Natural killer cell (primary cell): ENCODE measurements at regions not wholly inside any gene's neighbourhood (a gene's known extent, or its start where the extent isn't known, plus 50 kb on each side); places are given as distances from the start of the nearest gene placed in this dataset.

Experiments
- ATAC-seq, 3 donors: fragments of 150-1000 bp in 2 of 3; fragments of 200-7000 bp in 1 of 3; cut with Tn5 transposase; 1 replicate in 1 of 3; 2 replicates in 2 of 3; pipeline ENCODE4 v1.10.0; 2021; ENCODE audit warnings: mild to moderate bottlenecking in 2 of 3, moderate library complexity in 2 of 3
- DNase-seq, 2 donors: peaks; one replicate each; pipeline versions ENCODE4 v3.0.0 to v3.0.0-alpha.2; 2013 to 2021; ENCODE audit warnings: mixed read lengths in 1 of 2
- H3K27ac ChIP-seq: one replicate; pipeline ENCODE4 v1.5.1; 2013; ENCODE audit warnings: mild to moderate bottlenecking, low read length
- H3K27me3 ChIP-seq: one replicate; pipeline ENCODE4 v1.6.1; 2013; ENCODE audit warnings: low read length; ENCODE audit not compliant: control insufficient read depth, insufficient read depth
- H3K36me3 ChIP-seq: one replicate; pipeline ENCODE4 v1.6.1; 2013; ENCODE audit warnings: low read length; ENCODE audit not compliant: control insufficient read depth, insufficient read depth
- H3K4me1 ChIP-seq: one replicate; pipeline ENCODE4 v1.6.1; 2013; ENCODE audit warnings: low read length; ENCODE audit not compliant: control insufficient read depth, insufficient read depth
- H3K4me3 ChIP-seq: one replicate; pipeline ENCODE4 v1.5.1; 2013; ENCODE audit warnings: low read length
- H3K9me3 ChIP-seq: one replicate; pipeline ENCODE4 v1.6.1; 2013; ENCODE audit warnings: low read length; ENCODE audit not compliant: control insufficient read depth, insufficient read depth
- H3K27ac Mint-ChIP-seq, 2 donors: one replicate each; pipeline ENCODE4 v1.8.0; 2022; ENCODE audit warnings: mild to moderate bottlenecking in 2 of 2, mixed read lengths in 2 of 2, moderate library complexity in 1 of 2
- H3K27me3 Mint-ChIP-seq, 2 donors: one replicate each; pipeline ENCODE4 v1.8.0; 2022; ENCODE audit warnings: low read depth in 2 of 2, mixed read lengths in 2 of 2
- H3K36me3 Mint-ChIP-seq: one replicate; pipeline ENCODE4 v1.8.0; 2022; ENCODE audit warnings: mixed read lengths
- H3K4me1 Mint-ChIP-seq, 2 donors: one replicate each; pipeline ENCODE4 v1.8.0; 2022; ENCODE audit warnings: mixed read lengths in 2 of 2
- H3K4me3 Mint-ChIP-seq: one replicate; pipeline ENCODE4 v1.8.0; 2022; ENCODE audit warnings: mild to moderate bottlenecking, moderate library complexity, mixed read lengths
- H3K9me3 Mint-ChIP-seq, 2 donors: one replicate each; pipeline ENCODE4 v1.8.0; 2022; ENCODE audit warnings: mixed read lengths in 2 of 2
- CTCF ChIP-seq: fragments of 200-600 bp; IDR thresholded peaks from one replicate; pipeline ENCODE4 v1.8.0; 2022; ENCODE audit warnings: antibody characterized with exemption
- WGBS: methylation state at CpG from one replicate; pipeline ENCODE4 v1.1.7; 2013; ENCODE audit warnings: missing lambda C conversion rate; ENCODE audit not compliant: insufficient coverage; 5-methylcytosine and 5-hydroxymethylcytosine counted together
- intact Hi-C: fragments of 100-400 bp; cut with micrococcal nuclease; formaldehyde crosslinking; loops from one replicate; pipeline ENCODE4 v1.14.2; 2022

GRCh38 chr4:36574816-36575215 is 293.4 kb downstream of the DTHD1 start:
- Histone ChIP-seq H3K27ac (no peak overlapping the region), H3K9me3 (no peaks in the 10 kb centered on the region), H3K36me3 (no peaks in the 10 kb centered on the region), H3K4me3 (no peak overlapping the region), H3K4me1 (no peaks in the 10 kb centered on the region), H3K27me3 (no peaks in the 10 kb centered on the region)
- no peak overlapping the region for H3K27ac Mint-ChIP-seq
- H3K27me3 Mint-ChIP-seq, result no peaks in the 10 kb centered on the region
- no peak overlapping the region for H3K4me3 Mint-ChIP-seq
- ATAC-seq, result no peak
- H3K36me3 Mint-ChIP-seq, result no peaks in the 10 kb centered on the region
- TF ChIP-seq CTCF, result no peak
- DNase-seq, result no peak
- H3K9me3 Mint-ChIP-seq, result peaks cover 12 to 15% of the 10 kb centered on the region in 2 donors
- intact Hi-C loops, result no loop called here
- H3K4me1 Mint-ChIP-seq, result no peaks in the 10 kb centered on the region
- 100% methylated on average over 1 of the region's 1 CpG for WGBS

- no peaks in the 10 kb centered on the region for H3K27me3 ChIP-seq
- no peaks in the 10 kb centered on the region for H3K4me1 Mint-ChIP-seq
- H3K27me3 Mint-ChIP-seq, result no peaks in the 10 kb centered on the region
- intact Hi-C loops, result no loop called here
- H3K4me3 ChIP-seq, result no peak overlapping the region
- H3K27ac Mint-ChIP-seq, result no peak overlapping the region
- 79% methylated on average over 2 of the region's 2 CpGs for WGBS
- DNase-seq, result no peak
- H3K27ac ChIP-seq, result no peak overlapping the region
- H3K36me3 ChIP-seq, result no peaks in the 10 kb centered on the region
- H3K4me3 Mint-ChIP-seq, result no peak overlapping the region
- TF ChIP-seq CTCF, result no peak
- no peaks in the 10 kb centered on the region for H3K9me3 ChIP-seq
- H3K4me1 ChIP-seq, result no peaks in the 10 kb centered on the region
- no peaks in the 10 kb centered on the region for H3K36me3 Mint-ChIP-seq
- H3K9me3 Mint-ChIP-seq, result peaks cover 5 to 9% of the 10 kb centered on the region in 2 donors
- ATAC-seq, result no peak
These were observed 300.8 kb downstream of the DTHD1 start for GRCh38 chr4:36582198-36582597.

- no peaks in the 10 kb centered on the region for H3K27me3 Mint-ChIP-seq
- peaks cover 6 to 8% of the 10 kb centered on the region in 2 donors for H3K9me3 Mint-ChIP-seq
- no peaks in the 10 kb centered on the region for H3K36me3 ChIP-seq
- H3K27me3 ChIP-seq, result no peaks in the 10 kb centered on the region
- intact Hi-C loops, result no loop called here
- H3K4me3 ChIP-seq, result no peak overlapping the region
- no peaks in the 10 kb centered on the region for H3K4me1 ChIP-seq
- 60% methylated on average over 1 of the region's 2 CpGs for WGBS
- H3K27ac ChIP-seq, result no peak overlapping the region
- TF ChIP-seq CTCF, result no peak
- H3K4me3 Mint-ChIP-seq, result no peak overlapping the region
- DNase-seq, result no peak
- no peaks in the 10 kb centered on the region for H3K4me1 Mint-ChIP-seq
- ATAC-seq, result no peak
- no peak overlapping the region for H3K27ac Mint-ChIP-seq
- H3K9me3 ChIP-seq, result no peaks in the 10 kb centered on the region
- H3K36me3 Mint-ChIP-seq, result peaks cover 12% of the 10 kb centered on the region
These were observed 306.6 kb downstream of the DTHD1 start for GRCh38 chr4:36587909-36588472.

- H3K36me3 ChIP-seq, result no peaks in the 10 kb centered on the region
- H3K27me3 ChIP-seq, result no peaks in the 10 kb centered on the region
- DNase-seq (no peak), ATAC-seq (no peak)
- H3K27ac ChIP-seq, result no peak overlapping the region
- Mint-ChIP-seq H3K9me3 (peaks cover 6 to 15% of the 10 kb centered on the region in 2 donors), H3K27ac (no peak overlapping the region), H3K27me3 (no peaks in the 10 kb centered on the region), H3K4me3 (no peak overlapping the region), H3K36me3 (peaks cover 12% of the 10 kb centered on the region), H3K4me1 (no peaks in the 10 kb centered on the region)
- no peaks in the 10 kb centered on the region for H3K9me3 ChIP-seq
- intact Hi-C loops, result no loop called here
- H3K4me1 ChIP-seq, result no peaks in the 10 kb centered on the region
- TF ChIP-seq CTCF, result no peak
- no peak overlapping the region for H3K4me3 ChIP-seq
These were observed 308.9 kb downstream of the DTHD1 start for GRCh38 chr4:36590343-36590742.
